ENCODE measurements at regions not wholly inside any gene's neighbourhood (a gene's known extent, or its start where the extent isn't known, plus 50 kb on each side); places are given as distances from the start of the nearest gene placed in this dataset.

- TF ChIP-seq POLR2AphosphoS5 (IDR thresholded peaks at IDR 0.05) (no peak), EP300 (IDR thresholded peaks at IDR 0.05; ENCODE audit: low read depth) (no peak), POLR2A (IDR thresholded peaks at IDR 0.05) (no peak), CTCF (IDR thresholded peaks at IDR 0.05) (no peak)
- Histone ChIP-seq H3K36me3 (no peaks in the 10 kb centered on the region), H3K9me3 (no peaks in the 10 kb centered on the region), H3K27ac (no peak overlapping the region), H3K27me3 (no peaks in the 10 kb centered on the region), H3K4me3 (no peak overlapping the region), H3K4me1 (no peaks in the 10 kb centered on the region)
- in situ Hi-C loops (cut with MboI; ENCODE audit: low pct_ligation_motif_present in 1 of 4, low pct_unique_long_range_greater_than_20kb in 1 of 4, low sequenced_read_pairs in 3 of 4) (no loop called here), intact Hi-C loops (cut with DNase I; ENCODE audit: low total_unique reads) (no loop called here)
- no peak for DNase-seq
- WGBS, 2 donors (ENCODE audit: low coverage in 1 of 2) = 28 to 34% methylated on average over 5 of the region's 5 CpGs
These were observed 448.3 kb upstream of the ZFP42 start for GRCh38 chr4:187547316-187547715.

- H3K4me1 ChIP-seq = no peaks in the 10 kb centered on the region
- TF ChIP-seq EP300 (IDR thresholded peaks at IDR 0.05; ENCODE audit: low read depth) = no peak
- TF ChIP-seq POLR2AphosphoS5 (IDR thresholded peaks at IDR 0.05) = no peak
- TF ChIP-seq CTCF (IDR thresholded peaks at IDR 0.05) = no peak
- no peak for TF ChIP-seq POLR2A (IDR thresholded peaks at IDR 0.05)
- H3K36me3 ChIP-seq = no peaks in the 10 kb centered on the region
- in situ Hi-C loops (cut with MboI; ENCODE audit: low pct_ligation_motif_present in 1 of 4, low pct_unique_long_range_greater_than_20kb in 1 of 4, low sequenced_read_pairs in 3 of 4) (no loop called here), intact Hi-C loops (cut with DNase I; ENCODE audit: low total_unique reads) (no loop called here)
- 74 to 85% methylated on average over 3 to 5 of the region's 5 CpGs for WGBS, 2 donors (ENCODE audit: low coverage in 1 of 2)
- DNase-seq = no peak
- no peak overlapping the region for H3K4me3 ChIP-seq
- no peak overlapping the region for H3K27ac ChIP-seq
- H3K27me3 ChIP-seq = no peaks in the 10 kb centered on the region
- no peaks in the 10 kb centered on the region for H3K9me3 ChIP-seq
These were observed 445.2 kb upstream of the ZFP42 start for GRCh38 chr4:187550256-187550950.

GRCh38 chr4:187552781-187553180 is 442.8 kb upstream of the ZFP42 start:
- no peak for TF ChIP-seq EP300 (IDR thresholded peaks at IDR 0.05; ENCODE audit: low read depth)
- no peak for TF ChIP-seq CTCF (IDR thresholded peaks at IDR 0.05)
- no peak for TF ChIP-seq POLR2AphosphoS5 (IDR thresholded peaks at IDR 0.05)
- no peak for TF ChIP-seq POLR2A (IDR thresholded peaks at IDR 0.05)
- intact Hi-C loops (cut with DNase I; ENCODE audit: low total_unique reads) (no loop called here), in situ Hi-C loops (cut with MboI; ENCODE audit: low pct_ligation_motif_present in 1 of 4, low pct_unique_long_range_greater_than_20kb in 1 of 4, low sequenced_read_pairs in 3 of 4) (no loop called here)
- H3K36me3 ChIP-seq = no peaks in the 10 kb centered on the region
- H3K27me3 ChIP-seq = no peaks in the 10 kb centered on the region
- H3K27ac ChIP-seq = no peak overlapping the region
- WGBS, 2 donors (ENCODE audit: low coverage in 1 of 2) = 50 to 64% methylated on average over 1 to 4 of the region's 4 CpGs
- no peaks in the 10 kb centered on the region for H3K9me3 ChIP-seq
- no peaks in the 10 kb centered on the region for H3K4me1 ChIP-seq
- H3K4me3 ChIP-seq = no peak overlapping the region
- no peak for DNase-seq

GRCh38 chr4:187555174-187555573 is 440.4 kb upstream of the ZFP42 start:
- Histone ChIP-seq H3K27me3 (no peaks in the 10 kb centered on the region), H3K4me3 (no peak overlapping the region), H3K27ac (no peak overlapping the region), H3K4me1 (no peaks in the 10 kb centered on the region), H3K36me3 (no peaks in the 10 kb centered on the region), H3K9me3 (no peaks in the 10 kb centered on the region)
- no peak for DNase-seq
- intact Hi-C loops (cut with DNase I; ENCODE audit: low total_unique reads) = no loop called here
- no peak for TF ChIP-seq POLR2A (IDR thresholded peaks at IDR 0.05)
- no peak for TF ChIP-seq POLR2AphosphoS5 (IDR thresholded peaks at IDR 0.05)
- no peak for TF ChIP-seq CTCF (IDR thresholded peaks at IDR 0.05)
- TF ChIP-seq EP300 (IDR thresholded peaks at IDR 0.05; ENCODE audit: low read depth) = no peak
- in situ Hi-C loops (cut with MboI; ENCODE audit: low pct_ligation_motif_present in 1 of 4, low pct_unique_long_range_greater_than_20kb in 1 of 4, low sequenced_read_pairs in 3 of 4) = no loop called here

Measured in transverse colon (tissue), 4 donors.